ENCODE measurements at regions not wholly inside any gene's neighbourhood (a gene's known extent, or its start where the extent isn't known, plus 50 kb on each side); places are given as distances from the start of the nearest gene placed in this dataset.

GRCh38 chr1:177566495-177566894, 395.7 kb downstream of the BRINP2 start:
- TF ChIP-seq, protein P1, sequence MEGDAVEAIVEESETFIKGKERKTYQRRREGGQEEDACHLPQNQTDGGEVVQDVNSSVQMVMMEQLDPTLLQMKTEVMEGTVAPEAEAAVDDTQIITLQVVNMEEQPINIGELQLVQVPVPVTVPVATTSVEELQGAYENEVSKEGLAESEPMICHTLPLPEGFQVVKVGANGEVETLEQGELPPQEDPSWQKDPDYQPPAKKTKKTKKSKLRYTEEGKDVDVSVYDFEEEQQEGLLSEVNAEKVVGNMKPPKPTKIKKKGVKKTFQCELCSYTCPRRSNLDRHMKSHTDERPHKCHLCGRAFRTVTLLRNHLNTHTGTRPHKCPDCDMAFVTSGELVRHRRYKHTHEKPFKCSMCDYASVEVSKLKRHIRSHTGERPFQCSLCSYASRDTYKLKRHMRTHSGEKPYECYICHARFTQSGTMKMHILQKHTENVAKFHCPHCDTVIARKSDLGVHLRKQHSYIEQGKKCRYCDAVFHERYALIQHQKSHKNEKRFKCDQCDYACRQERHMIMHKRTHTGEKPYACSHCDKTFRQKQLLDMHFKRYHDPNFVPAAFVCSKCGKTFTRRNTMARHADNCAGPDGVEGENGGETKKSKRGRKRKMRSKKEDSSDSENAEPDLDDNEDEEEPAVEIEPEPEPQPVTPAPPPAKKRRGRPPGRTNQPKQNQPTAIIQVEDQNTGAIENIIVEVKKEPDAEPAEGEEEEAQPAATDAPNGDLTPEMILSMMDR (conservative IDR thresholded peaks at IDR 0.05; ENCODE audit: low read length), result no peak
- TF ChIP-seq EZH2phosphoT487 (IDR thresholded peaks at IDR 0.05; ENCODE audit: borderline replicate concordance), result no peak
- Histone ChIP-seq H3K4me1 (ENCODE audit: insufficient read depth, low read length, poor library complexity, severe bottlenecking) (no peaks in the 10 kb centered on the region), H3F3A (ENCODE audit: low read depth) (no peaks in the 10 kb centered on the region), H3K4me3 (ENCODE audit: low read length, poor library complexity, severe bottlenecking) (no peak overlapping the region), H3K36me3 (ENCODE audit: insufficient read depth, low read length) (no peaks in the 10 kb centered on the region), H3K9me3 (ENCODE audit: insufficient read depth, low read depth, low read length) (no peaks in the 10 kb centered on the region), H2AFZ (ENCODE audit: low read length) (no peak overlapping the region), H3K4me2 (ENCODE audit: low read depth, low read length, poor library complexity, severe bottlenecking) (no peak overlapping the region), H3K9me2 (replicated peaks; ENCODE audit: low read depth, low read length) (no peaks in the 10 kb centered on the region), H3K27me3 (ENCODE audit: insufficient read depth, low read length, poor library complexity, severe bottlenecking) (no peaks in the 10 kb centered on the region), H4K20me1 (ENCODE audit: insufficient read depth, low read length, poor library complexity, severe bottlenecking) (no peaks in the 10 kb centered on the region), H3K79me2 (ENCODE audit: insufficient read depth, low read length) (no peaks in the 10 kb centered on the region), H3K9ac (ENCODE audit: low read depth, low read length, poor library complexity, severe bottlenecking) (no peak overlapping the region)

DNA sequence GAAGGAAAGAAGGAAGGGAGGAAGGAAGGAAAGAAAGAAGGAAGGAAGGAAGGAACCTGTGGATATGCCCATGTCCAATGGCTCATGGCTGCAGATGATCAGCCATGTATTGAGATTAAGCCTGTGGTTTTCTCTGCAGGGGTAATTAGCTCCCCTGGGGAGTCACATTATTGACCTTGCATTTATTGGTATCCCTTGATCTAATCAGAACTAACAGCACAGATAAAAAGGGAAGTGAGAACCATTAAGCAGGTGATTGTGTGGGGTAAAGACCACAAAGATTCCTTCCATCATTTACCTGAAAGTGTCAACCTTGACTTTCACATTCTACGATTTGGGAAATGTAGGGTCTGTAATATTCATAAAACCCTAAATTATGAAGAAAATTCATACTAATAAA, 390.7 kb downstream of the BRINP2 start:
- H3K79me2 ChIP-seq (ENCODE audit: insufficient read depth, low read length), result no peaks in the 10 kb centered on the region
- H2AFZ ChIP-seq (ENCODE audit: low read length), result no peak overlapping the region
- H3F3A ChIP-seq (ENCODE audit: low read depth), result no peaks in the 10 kb centered on the region
- no peaks in the 10 kb centered on the region for H4K20me1 ChIP-seq (ENCODE audit: insufficient read depth, low read length, poor library complexity, severe bottlenecking)
- no peaks in the 10 kb centered on the region for H3K27me3 ChIP-seq (ENCODE audit: insufficient read depth, low read length, poor library complexity, severe bottlenecking)
- peaks cover 3% of the 10 kb centered on the region; the same call in 1 of the 2 replicates for H3K9me3 ChIP-seq (ENCODE audit: insufficient read depth, low read depth, low read length)
- H3K36me3 ChIP-seq (ENCODE audit: insufficient read depth, low read length), result no peaks in the 10 kb centered on the region
- H3K9ac ChIP-seq (ENCODE audit: low read depth, low read length, poor library complexity, severe bottlenecking), result no peak overlapping the region
- H3K4me3 ChIP-seq (ENCODE audit: low read length, poor library complexity, severe bottlenecking), result no peak overlapping the region
- H3K4me2 ChIP-seq (ENCODE audit: low read depth, low read length, poor library complexity, severe bottlenecking), result no peak overlapping the region
- H3K9me2 ChIP-seq (replicated peaks; ENCODE audit: low read depth, low read length), result no peaks in the 10 kb centered on the region
- TF ChIP-seq, protein P1 (conservative IDR thresholded peaks at IDR 0.05; ENCODE audit: low read length), result no peak
- TF ChIP-seq EZH2phosphoT487 (IDR thresholded peaks at IDR 0.05; ENCODE audit: borderline replicate concordance), result no peak
- H3K4me1 ChIP-seq (ENCODE audit: insufficient read depth, low read length, poor library complexity, severe bottlenecking), result no peaks in the 10 kb centered on the region

- Histone ChIP-seq H3K9me3 (ENCODE audit: insufficient read depth, low read depth, low read length) (peaks cover 6% of the 10 kb centered on the region; the same call in 1 of the 2 replicates), H3K9ac (ENCODE audit: low read depth, low read length, poor library complexity, severe bottlenecking) (no peak overlapping the region), H3K9me2 (replicated peaks; ENCODE audit: low read depth, low read length) (no peaks in the 10 kb centered on the region), H3K79me2 (ENCODE audit: insufficient read depth, low read length) (no peaks in the 10 kb centered on the region), H3K36me3 (ENCODE audit: insufficient read depth, low read length) (no peaks in the 10 kb centered on the region), H2AFZ (ENCODE audit: low read length) (no peak overlapping the region), H3K4me2 (ENCODE audit: low read depth, low read length, poor library complexity, severe bottlenecking) (no peak overlapping the region), H4K20me1 (ENCODE audit: insufficient read depth, low read length, poor library complexity, severe bottlenecking) (no peaks in the 10 kb centered on the region), H3K4me1 (ENCODE audit: insufficient read depth, low read length, poor library complexity, severe bottlenecking) (no peaks in the 10 kb centered on the region), H3F3A (ENCODE audit: low read depth) (no peaks in the 10 kb centered on the region), H3K27me3 (ENCODE audit: insufficient read depth, low read length, poor library complexity, severe bottlenecking) (no peaks in the 10 kb centered on the region), H3K4me3 (ENCODE audit: low read length, poor library complexity, severe bottlenecking) (no peak overlapping the region)
- TF ChIP-seq EZH2phosphoT487 (IDR thresholded peaks at IDR 0.05; ENCODE audit: borderline replicate concordance), result no peak
- TF ChIP-seq, protein P1 (conservative IDR thresholded peaks at IDR 0.05; ENCODE audit: low read length), result no peak
Observed at GRCh38 chr1:177558372-177558771, 387.6 kb downstream of the BRINP2 start.
